GM18520 (cell line): ENCODE measurements at regions not wholly inside any gene's neighbourhood (a gene's known extent, or its start where the extent isn't known, plus 50 kb on each side); places are given as distances from the start of the nearest gene placed in this dataset.
A peak's percentile ranks its signal among the peaks of the same experiment; 100 is the strongest.

Experiments
- ATAC-seq: cut with Tn5 transposase; IDR thresholded peaks from one replicate; pipeline ENCODE4 v1.9.1; 2021; ENCODE audit not compliant: unreplicated experiment

GRCh38 chr11:128116447-128116846 is 470.9 kb downstream of the ETS1 start:
- ATAC-seq = no peak

- ATAC-seq = no peak
These were observed 481.4 kb downstream of the ETS1 start for GRCh38 chr11:128105950-128106349.

GRCh38 chr11:128105511-128105910 is 481.8 kb downstream of the ETS1 start:
- ATAC-seq = no peak

GRCh38 chr11:128103278-128103873 is 484.0 kb downstream of the ETS1 start:
- ATAC-seq = no peak

GRCh38 chr11:128098781-128099180 is 488.6 kb downstream of the ETS1 start:
- no peak for ATAC-seq

- ATAC-seq = no peak
These were observed 491.8 kb downstream of the ETS1 start for GRCh38 chr11:128095466-128095981.

- ATAC-seq = no peak
These were observed 493.7 kb downstream of the ETS1 start for GRCh38 chr11:128093689-128094088.

- ATAC-seq = no peak
These were observed 497.4 kb downstream of the ETS1 start for GRCh38 chr11:128089962-128090361.

GRCh38 chr11:128086794-128087193 is 500.6 kb downstream of the ETS1 start:
- ATAC-seq = no peak

- no peak for ATAC-seq
These were observed 502.1 kb downstream of the ETS1 start for GRCh38 chr11:128085276-128085675.

GRCh38 chr11:128082574-128082973 is 504.8 kb downstream of the ETS1 start:
- ATAC-seq = no peak

- ATAC-seq = no peak
These were observed 517.7 kb downstream of the ETS1 start for GRCh38 chr11:128069665-128070064.

- ATAC-seq = no peak
These were observed 519.6 kb downstream of the ETS1 start for GRCh38 chr11:128067780-128068179.

GRCh38 chr11:128066399-128066798 is 521.0 kb downstream of the ETS1 start:
- ATAC-seq = no peak

GRCh38 chr11:128061281-128061871 is 526.0 kb downstream of the ETS1 start:
- ATAC-seq = no peak

GRCh38 chr11:128058580-128059208 is 528.7 kb downstream of the ETS1 start:
- ATAC-seq = no peak

GRCh38 chr11:128057786-128058395 is 529.5 kb downstream of the ETS1 start:
- no peak for ATAC-seq

- no peak for ATAC-seq
These were observed 531.7 kb downstream of the ETS1 start for GRCh38 chr11:128055576-128056217.

- ATAC-seq = peak; percentile 41
These were observed 533.1 kb downstream of the ETS1 start for GRCh38 chr11:128053981-128054931.

- ATAC-seq = no peak
These were observed 534.3 kb downstream of the ETS1 start for GRCh38 chr11:128052912-128053641.
